SU-DHL-6 (cell line): ENCODE measurements at regions not wholly inside any gene's neighbourhood (a gene's known extent, or its start where the extent isn't known, plus 50 kb on each side); places are given as distances from the start of the nearest gene placed in this dataset.

Source experiments
- EZH2phosphoT487 ChIP-seq: fragments of 200-600 bp; sonication (generic), shearing (Covaris generic); conservative IDR thresholded peaks from 2 replicates; pipeline ENCODE4 v1.6.1; 2018; ENCODE audit warnings: mild to moderate bottlenecking, antibody characterized with exemption, low read length, moderate library complexity, mixed read lengths
- TF ChIP-seq, protein P1 (sequence below): fragments of 200-600 bp; sonication (generic); IDR thresholded peaks from one replicate; pipeline ENCODE4 v1.5.1; 2017; ENCODE audit warnings: antibody characterized with exemption, mild to moderate bottlenecking, low read length, moderate library complexity; ENCODE audit not compliant: insufficient read depth, poor library complexity, severe bottlenecking

DNA sequence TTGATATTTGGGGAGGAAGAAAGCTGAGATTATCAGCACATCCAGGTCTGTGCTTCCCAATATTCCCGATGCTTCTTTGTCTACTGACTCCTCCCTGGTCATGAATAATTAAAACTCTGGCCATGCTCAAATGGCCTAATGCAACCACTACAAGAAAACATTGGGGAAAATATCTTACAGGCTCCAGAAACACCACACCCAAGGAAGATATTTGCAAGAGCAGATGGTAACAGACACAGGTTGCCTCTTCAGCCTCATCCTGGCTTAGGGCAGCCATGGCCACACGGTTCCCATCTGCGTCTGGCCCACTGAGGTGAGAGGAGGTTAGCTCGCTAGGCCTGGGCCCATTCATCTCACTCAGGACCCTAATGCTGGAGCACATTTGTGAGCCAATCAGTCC is 108.4 kb upstream of the SDK1 start:
- TF ChIP-seq, protein P1, sequence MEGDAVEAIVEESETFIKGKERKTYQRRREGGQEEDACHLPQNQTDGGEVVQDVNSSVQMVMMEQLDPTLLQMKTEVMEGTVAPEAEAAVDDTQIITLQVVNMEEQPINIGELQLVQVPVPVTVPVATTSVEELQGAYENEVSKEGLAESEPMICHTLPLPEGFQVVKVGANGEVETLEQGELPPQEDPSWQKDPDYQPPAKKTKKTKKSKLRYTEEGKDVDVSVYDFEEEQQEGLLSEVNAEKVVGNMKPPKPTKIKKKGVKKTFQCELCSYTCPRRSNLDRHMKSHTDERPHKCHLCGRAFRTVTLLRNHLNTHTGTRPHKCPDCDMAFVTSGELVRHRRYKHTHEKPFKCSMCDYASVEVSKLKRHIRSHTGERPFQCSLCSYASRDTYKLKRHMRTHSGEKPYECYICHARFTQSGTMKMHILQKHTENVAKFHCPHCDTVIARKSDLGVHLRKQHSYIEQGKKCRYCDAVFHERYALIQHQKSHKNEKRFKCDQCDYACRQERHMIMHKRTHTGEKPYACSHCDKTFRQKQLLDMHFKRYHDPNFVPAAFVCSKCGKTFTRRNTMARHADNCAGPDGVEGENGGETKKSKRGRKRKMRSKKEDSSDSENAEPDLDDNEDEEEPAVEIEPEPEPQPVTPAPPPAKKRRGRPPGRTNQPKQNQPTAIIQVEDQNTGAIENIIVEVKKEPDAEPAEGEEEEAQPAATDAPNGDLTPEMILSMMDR = no peak
- TF ChIP-seq EZH2phosphoT487 = no peak
